ENCODE measurements at regions not wholly inside any gene's neighbourhood (a gene's known extent, or its start where the extent isn't known, plus 50 kb on each side); places are given as distances from the start of the nearest gene placed in this dataset.

GRCh38 chr20:52552181-52552872 lies 360.7 kb upstream of the ZFP64 start:
- DNase-seq, result no peak

GRCh38 chr20:52542131-52542530 lies 350.6 kb upstream of the ZFP64 start:
- no peak for DNase-seq

DNA sequence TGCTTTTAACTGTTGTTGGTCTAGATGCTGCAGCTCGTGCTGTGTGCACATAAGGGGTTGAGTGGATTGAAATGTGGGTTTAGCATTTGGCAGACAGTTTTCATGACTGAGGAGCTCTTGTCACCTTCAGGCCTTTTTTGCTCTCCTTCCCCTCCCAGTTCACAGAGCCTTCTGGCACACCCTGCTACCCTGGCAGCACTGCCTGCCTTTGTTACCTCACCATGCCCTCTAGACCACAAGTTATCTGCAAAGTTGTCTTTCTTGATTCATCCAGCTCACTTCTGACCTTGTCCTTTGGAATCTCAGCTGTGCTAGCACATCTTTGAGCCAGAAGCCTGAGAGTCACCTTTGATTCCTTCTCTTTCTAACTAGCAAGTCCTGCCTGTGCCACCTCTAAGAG lies 348.9 kb upstream of the ZFP64 start:
- DNase-seq, result no peak

- DNase-seq, result peak in 1 of 3 experiments; percentile 16
Observed at GRCh38 chr20:52539891-52540290, 348.3 kb upstream of the ZFP64 start.

- DNase-seq, result no peak
Observed at GRCh38 chr20:52536841-52537400, 345.3 kb upstream of the ZFP64 start.

DNA sequence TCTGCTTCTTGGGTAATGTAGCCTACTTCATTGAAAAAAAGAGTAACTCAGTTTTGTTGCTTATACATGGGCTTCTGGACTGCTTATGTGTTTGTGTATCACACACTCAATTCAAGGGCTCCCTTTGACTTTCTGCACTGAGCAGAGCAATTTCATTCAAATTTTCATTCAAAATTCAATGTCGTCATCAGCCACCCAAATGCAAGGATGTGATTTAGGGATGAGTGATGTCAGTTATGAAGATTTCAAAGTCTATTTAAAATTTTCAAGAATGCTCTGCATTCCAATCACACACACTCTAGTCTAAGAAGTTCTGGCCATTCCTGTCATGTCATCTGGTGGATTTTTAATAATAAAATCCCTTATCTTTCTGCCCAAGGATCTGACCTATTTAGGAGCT lies 344.5 kb upstream of the ZFP64 start:
- no peak for DNase-seq

DNA sequence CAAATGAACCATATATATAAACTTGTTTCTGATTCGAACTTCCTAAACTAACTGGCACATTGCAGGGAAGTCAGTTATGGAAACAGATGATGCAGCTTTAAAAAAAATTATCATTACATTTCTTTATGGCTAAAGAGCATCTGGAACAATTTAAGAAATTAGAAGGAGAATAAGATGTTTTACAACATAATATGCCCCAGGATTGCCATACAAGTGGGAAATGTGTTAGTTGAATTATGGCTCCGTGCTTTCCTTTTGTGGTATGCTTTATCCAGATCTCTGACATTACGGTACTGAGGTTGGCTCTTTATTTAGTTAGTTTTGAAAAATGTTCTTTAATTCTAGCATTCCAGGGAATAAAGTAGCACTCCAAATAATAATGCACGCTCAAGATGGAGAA lies 343.0 kb upstream of the ZFP64 start:
- DNase-seq, result no peak

GRCh38 chr20:52533401-52533800 lies 341.8 kb upstream of the ZFP64 start:
- DNase-seq, result no peak

DNA sequence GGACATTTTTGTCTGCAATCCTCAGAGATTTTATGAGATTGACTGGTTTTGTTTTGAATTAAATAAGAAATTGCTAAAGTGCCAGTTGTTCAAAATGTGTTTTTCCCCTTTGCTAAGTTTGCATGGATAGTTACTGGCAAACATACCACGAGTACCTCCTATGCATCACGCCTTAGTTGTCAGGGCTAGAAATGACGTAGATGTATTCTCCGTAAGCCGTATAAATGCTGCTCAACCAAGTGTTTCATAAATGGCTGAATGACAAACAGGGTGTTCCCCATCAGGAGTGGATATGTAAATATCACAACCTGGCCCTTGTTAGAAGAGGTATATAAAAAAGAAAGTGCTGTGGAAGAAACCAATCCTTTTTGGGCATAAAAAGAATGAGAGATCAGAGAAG lies 341.1 kb upstream of the ZFP64 start:
- DNase-seq, result no peak

GRCh38 chr20:52530571-52530970 lies 339.0 kb upstream of the ZFP64 start:
- no peak for DNase-seq

DNA sequence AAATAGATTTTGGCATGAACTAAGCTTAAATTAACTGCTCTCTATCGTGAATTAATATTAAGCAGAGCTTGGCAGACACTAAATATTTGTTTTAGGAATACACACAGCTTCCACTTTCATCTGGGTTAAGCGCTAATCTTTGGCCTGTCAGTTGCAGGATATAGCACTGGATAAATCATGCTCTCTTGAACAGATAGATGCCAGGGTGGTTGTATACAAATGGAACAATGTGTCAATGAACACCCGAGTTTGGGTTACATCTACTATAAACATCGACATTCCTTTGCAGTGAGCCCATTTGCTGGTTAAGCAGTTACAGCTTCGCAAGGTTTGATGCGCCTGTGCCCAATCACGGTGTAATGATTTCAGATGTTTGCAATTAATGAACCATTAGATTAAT lies 338.2 kb upstream of the ZFP64 start:
- no peak for DNase-seq

- no peak for DNase-seq
Observed at GRCh38 chr20:52524861-52525260, 333.3 kb upstream of the ZFP64 start.

GRCh38 chr20:52518735-52519134 lies 327.2 kb upstream of the ZFP64 start:
- no peak for DNase-seq

DNA sequence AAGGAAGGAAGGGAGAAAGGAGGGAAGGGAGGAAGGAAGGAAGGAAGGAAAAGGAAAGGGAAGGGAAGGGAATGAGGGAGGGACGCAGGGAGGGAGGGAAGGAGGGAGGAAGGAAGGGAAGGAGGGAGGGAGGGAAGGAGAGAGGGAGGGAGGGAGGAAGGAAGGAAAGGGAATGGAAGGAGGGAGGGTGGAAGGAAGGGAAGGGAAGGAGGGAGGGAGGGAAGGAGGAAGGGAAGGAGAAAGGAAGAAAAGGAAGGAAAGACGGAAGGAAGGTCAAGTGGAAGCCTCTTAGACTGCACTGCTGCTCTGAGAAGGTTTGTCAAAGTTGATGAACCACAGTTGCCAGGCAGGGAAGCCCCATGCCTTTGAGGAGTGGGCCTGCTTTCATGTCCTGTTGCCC lies 324.3 kb upstream of the ZFP64 start:
- no peak for DNase-seq

- DNase-seq, result no peak
Observed at GRCh38 chr20:52500157-52500556, 308.6 kb upstream of the ZFP64 start.

GRCh38 chr20:52497731-52498130 lies 306.2 kb upstream of the ZFP64 start:
- DNase-seq, result no peak

DNA sequence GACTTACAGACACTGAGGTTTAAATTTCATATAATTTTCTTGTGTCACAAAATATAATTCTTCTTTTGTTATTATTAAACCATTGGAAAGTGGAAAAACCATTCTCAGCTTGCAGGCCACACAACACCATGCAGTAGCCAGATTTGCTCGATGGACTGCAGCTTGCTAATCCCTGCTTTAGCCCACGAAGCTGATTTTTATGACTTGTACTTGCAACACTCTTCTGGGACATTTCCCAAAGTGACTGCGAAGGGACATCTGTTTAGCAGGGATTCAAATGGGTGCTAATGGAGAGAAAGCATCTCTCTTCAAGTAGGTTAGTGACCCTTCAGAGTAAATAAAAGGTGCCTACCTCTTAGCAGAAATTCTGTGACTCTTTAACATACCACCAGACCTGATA lies 304.6 kb upstream of the ZFP64 start:
- DNase-seq, result no peak

DNA sequence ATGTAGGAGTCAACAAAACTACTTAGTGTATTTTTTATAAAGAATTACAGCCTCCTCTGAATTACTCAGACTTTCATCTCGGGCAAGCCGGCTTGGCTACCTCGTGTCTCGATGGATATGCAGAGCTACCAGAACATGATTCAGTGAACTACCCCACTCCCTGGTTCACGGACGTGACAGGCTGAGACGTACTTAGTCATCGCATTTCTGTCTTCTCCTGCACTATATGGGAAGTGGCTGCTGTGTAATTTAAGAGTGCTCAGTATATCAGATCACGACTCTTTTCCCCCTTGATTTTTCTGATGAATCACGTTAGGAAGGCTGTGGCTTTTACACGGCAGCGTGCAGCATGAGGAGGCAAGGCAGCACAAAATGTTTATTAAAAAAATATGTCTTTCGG lies 302.7 kb upstream of the ZFP64 start:
- no peak for DNase-seq

- peak; percentile 80 to 98 (median 95) for DNase-seq
Observed at GRCh38 chr20:52493171-52493721, 301.7 kb upstream of the ZFP64 start.

DNA sequence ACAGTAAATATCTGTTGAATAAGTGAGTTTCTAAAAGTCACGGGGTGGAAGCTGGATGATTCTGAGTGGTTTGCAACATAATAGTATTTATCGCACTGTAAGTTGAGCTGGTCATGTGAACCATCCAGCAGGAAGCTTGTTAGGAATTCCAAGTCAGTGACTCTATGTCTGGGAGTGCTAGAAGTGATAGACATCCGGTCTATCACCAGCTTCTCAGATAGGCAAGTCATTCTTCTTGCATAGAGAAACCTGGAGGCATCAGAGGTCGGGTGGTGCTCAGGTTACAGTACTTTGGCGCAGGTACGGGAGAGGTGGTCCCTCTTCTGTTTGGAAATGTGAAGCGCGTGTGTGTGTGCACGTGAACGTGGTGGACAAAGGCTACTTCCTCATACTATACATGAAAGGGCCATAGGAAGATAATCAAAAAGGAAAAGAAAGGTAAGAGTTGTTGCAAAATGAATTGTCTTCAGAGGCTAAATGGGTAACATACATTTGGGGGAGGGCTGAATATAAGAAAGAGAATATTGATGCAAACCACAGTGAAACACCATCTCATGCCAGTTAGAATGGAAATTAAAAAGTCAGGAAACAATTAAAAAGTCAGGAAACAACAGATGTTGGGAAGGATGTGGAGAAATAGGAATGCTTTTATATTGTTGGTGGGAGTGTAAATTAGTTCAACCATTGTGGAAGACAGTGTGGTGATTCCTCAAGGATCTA lies 299.3 kb upstream of the ZFP64 start:
- DNase-seq, result no peak

- no peak for DNase-seq
Observed at GRCh38 chr20:52484438-52484837, 292.9 kb upstream of the ZFP64 start.

GRCh38 chr20:52483382-52483781 lies 291.8 kb upstream of the ZFP64 start:
- no peak for DNase-seq

- no peak for DNase-seq
Observed at GRCh38 chr20:52482044-52482443, 290.5 kb upstream of the ZFP64 start.

- DNase-seq, result peak in 1 of 3 experiments; percentile 28
Observed at GRCh38 chr20:52481443-52481842, 289.9 kb upstream of the ZFP64 start.

Data from NCI-H1417 (cell line).